ENCODE measurements at regions not wholly inside any gene's neighbourhood (a gene's known extent, or its start where the extent isn't known, plus 50 kb on each side); places are given as distances from the start of the nearest gene placed in this dataset.

GRCh38 chr14:58736606-58737005, 98.8 kb downstream of the DACT1 start:
- Histone ChIP-seq H3K9ac (ENCODE audit: low read length) (no peak overlapping the region), H3K4me1 (ENCODE audit: control insufficient read depth in 1 of 2, insufficient read depth in 2 of 2, low read length in 2 of 2) (peaks cover 9 to 25% of the 10 kb centered on the region in 2 experiments), H4K20me1 (ENCODE audit: insufficient read depth) (no peaks in the 10 kb centered on the region), H3K27me3 (ENCODE audit: insufficient read depth, low read length) (no peaks in the 10 kb centered on the region; the same call in 1 of the 2 replicates), H2AFZ (ENCODE audit: low read depth, low read length, poor library complexity, severe bottlenecking) (no peak overlapping the region), H3K79me2 (ENCODE audit: insufficient read depth, low read length) (no peaks in the 10 kb centered on the region), H3K36me3 (ENCODE audit: control insufficient read depth in 1 of 2, insufficient read depth in 2 of 2, low read length in 2 of 2) (no peaks in the 10 kb centered on the region), H3K27ac (ENCODE audit: low read depth, low read length) (no peak overlapping the region), H3K9me3 (ENCODE audit: control insufficient read depth in 1 of 2, insufficient read depth in 1 of 2, low read depth in 1 of 2, low read length in 2 of 2) (no peaks in the 10 kb centered on the region), H3K9me2 (ENCODE audit: insufficient read depth) (no peaks in the 10 kb centered on the region), H3K4me2 (ENCODE audit: low read length) (no peak overlapping the region), H3K4me3 (replicated peaks in 1 of 2; ENCODE audit: low read depth in 1 of 2, low read length in 2 of 2) (no peak overlapping the region)
- TF ChIP-seq EZH2 (IDR thresholded peaks at IDR 0.05) (no peak), SIN3A (IDR thresholded peaks at IDR 0.05; ENCODE audit: low read depth) (no peak), SRF (IDR thresholded peaks at IDR 0.05; ENCODE audit: low read depth) (no peak), EGR1 (IDR thresholded peaks at IDR 0.05; ENCODE audit: low read depth) (no peak), CEBPB (IDR thresholded peaks at IDR 0.05; ENCODE audit: low read depth) (no peak), RAD21 (IDR thresholded peaks at IDR 0.05; ENCODE audit: low read depth) (no peak), YY1 (IDR thresholded peaks at IDR 0.05; ENCODE audit: extremely low read depth, insufficient replicate concordance, low read depth, low read length) (no peak), POLR2AphosphoS5 (IDR thresholded peaks at IDR 0.05; ENCODE audit: low read depth, low read length) (no peak), FOSL1 (IDR thresholded peaks at IDR 0.05; ENCODE audit: low read depth) (no peak), TCF7L2 (IDR thresholded peaks at IDR 0.05; ENCODE audit: borderline replicate concordance, extremely low read depth, insufficient read depth, insufficient read length) (no peak), ELF1 (IDR thresholded peaks at IDR 0.05; ENCODE audit: borderline replicate concordance, low read depth) (no peak), POLR2A (IDR thresholded peaks at IDR 0.05; ENCODE audit: borderline replicate concordance, extremely low read depth, insufficient read depth, insufficient read length) (no peak), CTCF (IDR thresholded peaks at IDR 0.05 in 2 of 3, conservative IDR thresholded peaks at IDR 0.05 in 1 of 3; ENCODE audit: borderline replicate concordance in 1 of 3, insufficient read depth in 1 of 3, low read depth in 2 of 3, low read length in 2 of 3) (no peak), ZNF274 (IDR thresholded peaks at IDR 0.05; ENCODE audit: low read depth, low read length) (no peak)
- TF ChIP-seq, protein P1, sequence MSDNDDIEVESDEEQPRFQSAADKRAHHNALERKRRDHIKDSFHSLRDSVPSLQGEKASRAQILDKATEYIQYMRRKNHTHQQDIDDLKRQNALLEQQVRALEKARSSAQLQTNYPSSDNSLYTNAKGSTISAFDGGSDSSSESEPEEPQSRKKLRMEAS (IDR thresholded peaks at IDR 0.05): no peak
- TF ChIP-seq, protein P2, sequence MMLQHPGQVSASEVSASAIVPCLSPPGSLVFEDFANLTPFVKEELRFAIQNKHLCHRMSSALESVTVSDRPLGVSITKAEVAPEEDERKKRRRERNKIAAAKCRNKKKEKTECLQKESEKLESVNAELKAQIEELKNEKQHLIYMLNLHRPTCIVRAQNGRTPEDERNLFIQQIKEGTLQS (IDR thresholded peaks at IDR 0.05): no peak
- intact Hi-C loops (cut with micrococcal nuclease): no loop called here
- ChIA-PET POLR2A (no interaction called here), CTCF (no interaction called here), RAD21 (ENCODE audit: low non-redundant PET in 1 of 2, low total read pairs in 2 of 2, uncharacterized antibody in 2 of 2, unreplicated experiment in 2 of 2) (no interaction called here)
- DNase-seq (ENCODE audit: low read depth, low spot score): no peak
- ATAC-seq: no peak
- BruUV-seq (replicated peaks): no TSS peak
